Dendritic cell treated with granulocyte-macrophage colony-stimulating factor and Interleukin-4, amounts not matched to agents 40 ng/mL and 50 ng/mL, for 4 days (primary cell): ENCODE measurements at regions not wholly inside any gene's neighbourhood (a gene's known extent, or its start where the extent isn't known, plus 50 kb on each side); places are given as distances from the start of the nearest gene placed in this dataset.

Experiments used
- H3K27ac Mint-ChIP-seq: one replicate; pipeline ENCODE4 v1.8.0; 2022; ENCODE audit warnings: mild to moderate bottlenecking, mixed read lengths
- H3K27me3 Mint-ChIP-seq: one replicate; pipeline ENCODE4 v1.8.0; 2022; ENCODE audit warnings: mild to moderate bottlenecking, mixed read lengths
- H3K36me3 Mint-ChIP-seq: one replicate; pipeline ENCODE4 v1.8.0; 2022; ENCODE audit warnings: low read depth, mixed read lengths
- H3K4me1 Mint-ChIP-seq: one replicate; pipeline ENCODE4 v1.8.0; 2022; ENCODE audit warnings: low read depth, mixed read lengths
- H3K4me3 Mint-ChIP-seq: one replicate; pipeline ENCODE4 v1.8.0; 2022; ENCODE audit warnings: mild to moderate bottlenecking, moderate library complexity, mixed read lengths
- H3K9me3 Mint-ChIP-seq: one replicate; pipeline ENCODE4 v1.8.0; 2022; ENCODE audit warnings: mixed read lengths
- intact Hi-C: fragments of 100-400 bp; cut with micrococcal nuclease; formaldehyde crosslinking; loops from one replicate; pipeline ENCODE4 v1.15.0; 2022

DNA sequence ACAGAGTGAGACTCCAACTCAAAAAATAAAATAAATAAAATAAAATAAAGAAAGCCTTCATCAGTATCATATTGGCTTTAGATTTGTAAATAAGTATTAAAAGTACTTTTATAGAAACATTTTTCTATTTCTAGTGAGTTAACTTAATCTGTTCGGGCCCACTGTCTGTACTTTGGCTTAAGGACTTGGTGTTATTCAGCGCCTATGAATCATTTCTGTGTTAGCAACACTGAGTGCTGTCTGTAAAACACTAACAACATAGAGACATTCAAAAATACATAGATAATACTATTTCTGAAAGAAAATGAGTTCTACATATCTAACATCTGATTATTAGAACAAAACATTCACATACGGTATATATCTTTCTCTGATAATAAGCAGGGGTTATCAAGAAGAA is 221.5 kb upstream of the CDH19 start:
- H3K4me3 Mint-ChIP-seq: no peak overlapping the region
- H3K27ac Mint-ChIP-seq: no peak overlapping the region
- intact Hi-C loops: no loop called here
- no peaks in the 10 kb centered on the region for H3K36me3 Mint-ChIP-seq
- no peaks in the 10 kb centered on the region for H3K4me1 Mint-ChIP-seq
- H3K27me3 Mint-ChIP-seq: no peaks in the 10 kb centered on the region
- no peaks in the 10 kb centered on the region for H3K9me3 Mint-ChIP-seq

DNA sequence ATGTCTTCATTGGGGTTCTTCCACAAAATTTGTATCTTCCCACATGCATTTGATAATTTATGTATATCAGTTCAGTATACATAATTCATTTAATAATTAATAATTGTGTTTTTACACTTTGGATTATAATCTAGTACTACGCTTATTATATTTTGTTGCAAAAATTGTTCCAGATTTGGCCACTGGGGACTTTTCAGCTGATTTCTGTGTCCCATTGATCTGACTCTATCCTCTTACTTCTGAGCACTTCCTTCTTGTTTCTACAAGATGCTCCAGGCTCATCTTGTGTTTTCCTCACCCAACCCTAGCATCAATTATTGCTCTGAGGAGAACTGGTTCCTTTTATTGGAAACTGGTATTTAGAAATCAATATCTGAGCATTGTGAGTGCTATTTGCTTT is 215.3 kb upstream of the CDH19 start:
- no peaks in the 10 kb centered on the region for H3K4me1 Mint-ChIP-seq
- no peaks in the 10 kb centered on the region for H3K9me3 Mint-ChIP-seq
- H3K4me3 Mint-ChIP-seq: no peak overlapping the region
- intact Hi-C loops: no loop called here
- H3K36me3 Mint-ChIP-seq: no peaks in the 10 kb centered on the region
- H3K27ac Mint-ChIP-seq: no peak overlapping the region
- no peaks in the 10 kb centered on the region for H3K27me3 Mint-ChIP-seq

DNA sequence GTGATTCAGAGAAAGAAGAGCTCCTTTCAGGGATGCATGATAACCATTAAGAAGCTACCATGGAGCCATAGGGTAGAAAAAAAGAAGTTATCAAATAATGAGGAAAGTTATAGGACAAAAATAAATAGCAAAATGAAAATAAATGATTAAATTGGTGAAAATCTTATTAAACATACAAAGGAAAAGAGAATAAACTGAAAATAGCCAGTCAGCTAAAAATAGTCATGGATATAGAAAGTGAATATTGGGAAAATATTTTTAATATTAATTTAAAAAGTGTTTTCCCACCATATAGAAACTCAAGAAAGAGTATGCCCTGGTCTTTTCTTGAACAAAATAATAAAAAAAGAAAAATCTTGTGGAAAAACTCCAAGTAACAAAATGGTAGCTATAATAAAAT is 209.2 kb upstream of the CDH19 start:
- Mint-ChIP-seq H3K9me3 (no peaks in the 10 kb centered on the region), H3K36me3 (no peaks in the 10 kb centered on the region), H3K4me3 (no peak overlapping the region), H3K27ac (no peak overlapping the region), H3K4me1 (no peaks in the 10 kb centered on the region), H3K27me3 (no peaks in the 10 kb centered on the region)
- intact Hi-C loops: no loop called here

DNA sequence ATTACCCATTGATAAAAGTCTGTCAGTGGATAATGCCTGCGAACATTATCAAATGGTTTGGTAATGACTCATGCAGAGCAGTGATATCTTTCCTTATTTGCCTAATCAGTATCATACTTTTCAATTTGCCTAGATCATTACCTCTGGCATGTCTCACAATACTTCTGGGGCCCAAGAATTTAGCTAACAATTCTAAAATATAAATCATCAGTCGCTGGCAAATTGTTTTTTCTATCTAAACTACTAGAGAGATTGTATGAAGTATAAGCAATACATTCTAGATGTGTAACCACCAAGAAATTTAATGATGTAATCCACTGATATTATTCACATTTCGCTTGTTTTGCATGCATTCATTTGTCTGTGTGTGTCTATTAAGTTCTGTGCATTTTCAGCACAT is 191.2 kb upstream of the CDH19 start:
- Mint-ChIP-seq H3K4me1 (no peaks in the 10 kb centered on the region), H3K9me3 (no peaks in the 10 kb centered on the region), H3K36me3 (no peaks in the 10 kb centered on the region), H3K27ac (no peak overlapping the region), H3K27me3 (no peaks in the 10 kb centered on the region), H3K4me3 (no peak overlapping the region)
- intact Hi-C loops: no loop called here

DNA sequence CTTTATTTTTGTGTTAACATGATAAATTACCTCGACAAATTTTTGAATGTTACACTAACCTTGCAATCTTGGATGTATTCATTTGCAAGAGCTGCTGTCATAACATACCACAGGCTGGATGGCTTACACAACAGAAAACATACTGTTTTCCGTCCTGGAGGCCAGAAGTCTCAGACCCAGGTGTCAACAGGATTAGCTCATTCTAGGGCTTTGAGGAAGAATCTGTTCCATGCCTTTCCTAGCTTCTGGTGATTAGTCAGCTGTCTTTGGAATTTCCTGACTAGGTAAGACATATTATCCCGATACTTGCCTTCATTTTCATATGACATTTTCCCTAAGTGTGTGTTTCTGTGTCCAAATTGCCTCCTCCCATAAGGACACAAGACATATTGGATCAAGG is 188.6 kb upstream of the CDH19 start:
- intact Hi-C loops: no loop called here
- H3K27me3 Mint-ChIP-seq: no peaks in the 10 kb centered on the region
- no peaks in the 10 kb centered on the region for H3K36me3 Mint-ChIP-seq
- no peak overlapping the region for H3K4me3 Mint-ChIP-seq
- no peak overlapping the region for H3K27ac Mint-ChIP-seq
- H3K4me1 Mint-ChIP-seq: no peaks in the 10 kb centered on the region
- no peaks in the 10 kb centered on the region for H3K9me3 Mint-ChIP-seq

DNA sequence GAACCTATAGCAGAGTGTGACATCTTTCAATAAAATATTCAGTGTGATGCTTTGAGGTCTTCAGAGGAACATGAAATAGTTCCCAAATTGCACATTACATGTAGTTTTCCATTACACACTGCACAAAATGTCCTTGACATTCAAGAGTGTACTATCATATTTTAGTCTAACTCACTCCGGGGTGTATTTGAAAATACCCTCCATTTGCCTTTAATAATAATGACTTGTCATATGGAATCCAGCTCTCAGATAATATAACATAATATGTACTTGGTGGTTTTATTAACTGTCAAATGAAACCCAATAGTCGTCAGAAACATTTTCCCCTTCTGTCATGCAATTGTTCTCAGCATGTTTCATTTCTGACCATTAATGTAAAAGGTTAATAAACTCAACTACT is 176.7 kb upstream of the CDH19 start:
- no peaks in the 10 kb centered on the region for H3K36me3 Mint-ChIP-seq
- no peaks in the 10 kb centered on the region for H3K4me1 Mint-ChIP-seq
- intact Hi-C loops: no loop called here
- H3K27ac Mint-ChIP-seq: no peak overlapping the region
- no peak overlapping the region for H3K4me3 Mint-ChIP-seq
- H3K27me3 Mint-ChIP-seq: no peaks in the 10 kb centered on the region
- no peaks in the 10 kb centered on the region for H3K9me3 Mint-ChIP-seq

DNA sequence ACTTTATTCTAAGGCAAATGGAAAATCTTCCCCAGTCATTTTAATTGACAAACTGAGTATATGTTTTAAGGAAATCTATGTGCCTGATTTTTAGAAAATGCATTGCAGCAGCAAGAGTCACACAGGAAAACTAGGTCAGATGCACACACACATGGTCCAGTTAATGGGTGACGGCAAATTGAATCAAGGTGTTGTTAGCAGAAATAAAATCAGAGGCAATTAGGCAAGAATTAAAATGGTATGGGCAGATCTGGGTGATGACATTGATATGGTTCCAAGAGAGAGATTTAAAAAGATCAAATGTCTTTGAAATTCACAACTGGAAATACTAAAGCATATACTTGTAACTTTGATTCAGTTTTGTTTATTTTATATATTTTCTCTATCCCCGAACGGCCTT is 174.2 kb upstream of the CDH19 start:
- intact Hi-C loops: no loop called here
- no peaks in the 10 kb centered on the region for H3K27me3 Mint-ChIP-seq
- no peak overlapping the region for H3K4me3 Mint-ChIP-seq
- H3K4me1 Mint-ChIP-seq: no peaks in the 10 kb centered on the region
- H3K27ac Mint-ChIP-seq: no peak overlapping the region
- H3K9me3 Mint-ChIP-seq: no peaks in the 10 kb centered on the region
- no peaks in the 10 kb centered on the region for H3K36me3 Mint-ChIP-seq

DNA sequence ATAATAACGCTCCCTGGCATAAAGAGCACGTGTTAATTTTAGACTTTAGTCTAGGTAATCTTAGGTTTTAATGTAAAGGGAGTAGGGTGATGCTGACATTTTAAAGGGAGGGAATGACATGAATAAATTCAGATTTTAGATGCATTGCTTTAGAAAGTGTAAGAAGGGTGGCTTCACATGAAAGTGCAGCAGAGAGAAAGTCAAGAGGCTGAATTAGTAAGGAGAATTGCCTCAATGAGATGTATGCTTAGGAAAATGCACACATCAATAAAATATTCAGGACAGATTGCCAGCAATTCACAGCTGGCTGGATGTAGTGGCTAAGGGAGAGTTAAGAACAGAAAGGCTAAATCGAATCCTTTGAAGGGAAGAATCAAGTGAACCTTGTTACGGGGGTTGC is 165.5 kb upstream of the CDH19 start:
- Mint-ChIP-seq H3K4me3 (no peak overlapping the region), H3K27me3 (no peaks in the 10 kb centered on the region), H3K36me3 (no peaks in the 10 kb centered on the region), H3K9me3 (no peaks in the 10 kb centered on the region), H3K27ac (no peak overlapping the region), H3K4me1 (no peaks in the 10 kb centered on the region)
- intact Hi-C loops: no loop called here

DNA sequence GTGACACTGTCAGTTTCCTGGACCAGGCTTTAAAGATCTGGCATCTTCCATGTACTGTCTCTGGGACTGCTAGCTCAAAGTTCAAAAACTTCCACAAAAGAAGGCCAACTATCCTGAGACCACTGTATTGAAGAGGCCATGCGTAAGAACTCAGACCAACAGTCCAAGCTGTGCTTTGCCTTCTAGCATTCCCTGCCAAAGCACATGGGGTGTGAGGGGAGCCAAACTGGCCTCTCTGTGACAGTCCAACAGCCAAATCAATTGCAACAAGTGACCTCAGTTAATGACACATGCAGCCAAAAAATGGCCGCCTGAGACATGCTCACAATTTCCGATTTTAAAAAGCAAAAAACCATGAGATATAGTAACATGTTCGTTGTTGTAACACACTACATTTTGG is 160.3 kb upstream of the CDH19 start:
- H3K4me1 Mint-ChIP-seq: no peaks in the 10 kb centered on the region
- no peaks in the 10 kb centered on the region for H3K27me3 Mint-ChIP-seq
- intact Hi-C loops: no loop called here
- no peaks in the 10 kb centered on the region for H3K36me3 Mint-ChIP-seq
- no peak overlapping the region for H3K27ac Mint-ChIP-seq
- no peaks in the 10 kb centered on the region for H3K9me3 Mint-ChIP-seq
- H3K4me3 Mint-ChIP-seq: no peak overlapping the region

DNA sequence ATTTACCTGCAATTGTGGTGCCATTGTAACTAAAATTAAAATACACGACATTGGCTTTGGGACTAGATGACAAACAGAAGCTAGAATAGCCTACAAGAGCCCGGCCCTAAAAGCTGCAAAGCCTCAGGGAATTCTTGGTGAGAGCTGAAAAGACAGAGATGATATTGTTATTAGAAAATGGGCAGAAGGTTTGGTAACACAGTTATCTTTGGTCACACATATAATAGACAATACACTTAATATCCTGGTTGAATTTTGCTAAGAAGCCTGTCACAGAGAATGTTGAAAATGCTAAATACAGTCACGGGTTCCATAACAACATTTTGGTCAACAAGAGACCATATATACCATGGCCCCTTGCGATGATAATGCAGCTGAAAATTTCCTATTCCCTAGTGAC is 157.3 kb upstream of the CDH19 start:
- intact Hi-C loops: no loop called here
- Mint-ChIP-seq H3K4me3 (no peak overlapping the region), H3K4me1 (no peaks in the 10 kb centered on the region)

DNA sequence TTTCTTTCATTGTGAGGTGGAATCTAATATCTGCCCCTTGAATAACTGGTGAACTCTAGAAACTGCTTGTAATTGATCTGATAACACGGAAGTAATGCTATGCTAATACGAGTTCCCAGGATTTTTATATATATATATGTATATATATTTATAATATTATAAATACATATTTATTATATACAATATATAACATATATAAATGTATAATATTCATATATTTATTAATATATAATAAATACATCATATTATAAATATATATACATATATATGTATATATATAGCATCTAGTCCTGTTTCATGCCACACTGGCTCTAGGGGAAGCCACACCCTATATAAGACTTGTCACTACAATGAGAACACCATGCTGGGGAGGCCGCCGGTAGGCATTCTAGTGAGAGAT is 156.7 kb upstream of the CDH19 start:
- Mint-ChIP-seq H3K36me3 (no peaks in the 10 kb centered on the region), H3K9me3 (no peaks in the 10 kb centered on the region), H3K4me3 (no peak overlapping the region), H3K27me3 (no peaks in the 10 kb centered on the region), H3K27ac (no peak overlapping the region), H3K4me1 (no peaks in the 10 kb centered on the region)
- intact Hi-C loops: no loop called here

More for the DNA sequence above, 157.3 kb upstream of the CDH19 start:
- Mint-ChIP-seq H3K9me3 (no peaks in the 10 kb centered on the region), H3K27me3 (no peaks in the 10 kb centered on the region), H3K36me3 (no peaks in the 10 kb centered on the region), H3K27ac (no peak overlapping the region)

DNA sequence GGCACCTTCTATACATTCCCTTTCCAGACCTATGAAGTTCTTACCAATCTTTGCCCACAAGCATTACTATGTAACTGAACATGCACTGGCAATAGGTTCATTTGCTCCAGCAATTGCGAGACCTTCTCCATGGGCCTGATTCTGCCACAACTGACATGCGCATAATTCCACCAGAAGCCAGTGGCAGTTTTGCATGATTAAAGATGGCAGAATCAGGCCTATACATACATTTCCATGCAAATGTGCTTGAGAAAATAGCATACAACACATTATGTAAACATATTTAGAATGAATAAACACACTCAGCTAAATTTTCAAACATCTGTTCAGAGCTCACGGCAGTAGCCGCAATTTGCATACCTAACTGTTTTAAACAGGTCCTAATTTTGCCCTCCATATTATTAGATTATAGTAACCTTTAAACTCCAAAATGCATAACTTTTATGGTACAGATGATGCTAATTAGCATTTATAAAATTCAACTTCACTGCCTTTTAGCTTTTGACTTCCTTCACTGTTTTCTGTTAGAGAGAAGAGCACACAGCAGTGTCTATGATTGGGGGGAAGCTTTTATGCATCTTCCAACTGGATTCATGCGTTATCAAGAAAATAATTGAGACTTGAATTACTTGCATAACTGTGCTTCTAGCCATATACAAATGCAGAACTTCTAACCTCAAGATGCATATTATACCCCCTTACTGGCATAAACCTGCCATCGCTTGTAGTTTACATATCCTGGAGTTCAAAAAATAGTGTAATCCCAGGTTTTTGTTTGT is 155.3 kb upstream of the CDH19 start:
- H3K4me1 Mint-ChIP-seq: no peaks in the 10 kb centered on the region
- intact Hi-C loops: no loop called here

DNA sequence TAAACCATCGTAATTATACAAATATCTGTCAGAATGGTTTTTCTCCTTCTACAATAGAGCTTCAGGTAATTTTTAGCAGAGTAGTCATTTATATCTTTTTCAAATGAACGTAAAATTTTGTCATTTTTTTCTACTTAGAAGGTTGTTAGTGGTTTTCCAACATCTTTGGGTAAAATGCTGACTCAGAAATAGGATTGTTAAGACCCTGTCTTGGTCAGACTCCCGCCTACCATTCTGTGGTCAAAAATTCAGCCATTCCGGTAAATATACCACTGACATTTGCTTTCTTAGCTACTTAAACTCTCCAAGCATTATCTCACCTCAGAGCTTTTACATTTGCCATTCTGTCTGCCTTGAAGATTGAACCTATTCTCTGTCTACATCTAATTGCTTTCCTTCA is 154.1 kb upstream of the CDH19 start:
- Mint-ChIP-seq H3K4me1 (no peaks in the 10 kb centered on the region), H3K27ac (no peak overlapping the region), H3K9me3 (no peaks in the 10 kb centered on the region), H3K27me3 (no peaks in the 10 kb centered on the region), H3K36me3 (no peaks in the 10 kb centered on the region), H3K4me3 (no peak overlapping the region)
- intact Hi-C loops: no loop called here

More for the DNA sequence above, 155.3 kb upstream of the CDH19 start:
- H3K4me3 Mint-ChIP-seq: no peak overlapping the region
- no peaks in the 10 kb centered on the region for H3K9me3 Mint-ChIP-seq
- no peaks in the 10 kb centered on the region for H3K27me3 Mint-ChIP-seq
- no peaks in the 10 kb centered on the region for H3K36me3 Mint-ChIP-seq
- no peak overlapping the region for H3K27ac Mint-ChIP-seq

DNA sequence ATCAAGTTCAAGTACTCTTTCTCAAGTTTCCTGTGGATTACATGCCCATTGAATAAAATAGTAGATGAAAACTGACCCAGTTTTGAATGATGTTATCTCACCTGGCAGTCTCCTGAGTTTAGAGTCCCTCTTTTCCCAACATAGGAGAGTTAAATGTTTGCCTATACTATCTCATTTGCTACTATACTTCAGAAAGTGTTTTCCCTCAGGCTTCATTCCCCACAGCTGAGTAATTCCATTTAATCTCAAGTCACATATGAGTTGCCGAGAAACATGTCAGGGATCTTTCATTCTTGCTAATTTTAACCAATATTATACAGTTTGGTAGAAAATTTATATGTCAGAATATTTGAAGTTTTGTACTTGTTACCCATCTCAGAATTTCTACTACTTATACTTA is 150.4 kb upstream of the CDH19 start:
- intact Hi-C loops: no loop called here
- no peaks in the 10 kb centered on the region for H3K27me3 Mint-ChIP-seq
- H3K9me3 Mint-ChIP-seq: no peaks in the 10 kb centered on the region
- no peaks in the 10 kb centered on the region for H3K36me3 Mint-ChIP-seq
- H3K4me1 Mint-ChIP-seq: no peaks in the 10 kb centered on the region
- H3K27ac Mint-ChIP-seq: no peak overlapping the region
- no peak overlapping the region for H3K4me3 Mint-ChIP-seq

DNA sequence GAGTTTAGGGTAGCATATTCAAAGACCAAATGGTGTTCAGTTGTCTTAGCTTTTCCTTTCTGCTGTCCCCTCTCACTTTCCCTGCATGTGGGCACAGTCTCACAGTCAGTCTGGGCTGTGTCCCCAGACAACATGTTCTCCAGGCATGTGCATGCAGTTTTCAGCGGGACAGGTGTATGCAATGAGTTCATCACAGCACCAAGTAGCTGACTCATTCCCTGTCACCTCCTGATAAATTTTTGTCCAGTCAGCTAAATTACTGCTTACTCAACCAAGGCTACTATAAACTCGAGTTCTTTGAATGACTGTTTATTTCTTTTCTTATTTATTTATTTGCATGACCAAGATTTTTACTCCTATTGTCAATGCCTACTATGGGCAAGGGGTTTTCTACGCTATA is 148.8 kb upstream of the CDH19 start:
- intact Hi-C loops: no loop called here
- H3K9me3 Mint-ChIP-seq: no peaks in the 10 kb centered on the region
- H3K4me3 Mint-ChIP-seq: no peak overlapping the region
- no peaks in the 10 kb centered on the region for H3K36me3 Mint-ChIP-seq
- H3K27ac Mint-ChIP-seq: no peak overlapping the region
- no peaks in the 10 kb centered on the region for H3K27me3 Mint-ChIP-seq
- H3K4me1 Mint-ChIP-seq: no peaks in the 10 kb centered on the region
